Muscle layer of duodenum (tissue), 2 donors: ENCODE measurements at regions not wholly inside any gene's neighbourhood (a gene's known extent, or its start where the extent isn't known, plus 50 kb on each side); places are given as distances from the start of the nearest gene placed in this dataset.

Experiments used
- H3K27ac ChIP-seq: one replicate; pipeline ENCODE4 v1.7.0; 2013; ENCODE audit warnings: mild to moderate bottlenecking, low read length
- H3K27me3 ChIP-seq: one replicate; pipeline ENCODE4 v1.7.0; 2013; ENCODE audit warnings: low read depth, mild to moderate bottlenecking, control low read depth, low read length
- H3K36me3 ChIP-seq, 2 donors: one replicate each; pipeline ENCODE4 v1.7.0; 2013; ENCODE audit warnings: low read length in 2 of 2, control low read depth in 1 of 2, mild to moderate bottlenecking in 1 of 2; ENCODE audit not compliant: insufficient read depth in 2 of 2, control insufficient read depth in 1 of 2
- H3K4me1 ChIP-seq, 2 donors: one replicate each; pipeline ENCODE4 v1.7.0; 2013; ENCODE audit warnings: low read length in 2 of 2, mild to moderate bottlenecking in 2 of 2, control low read depth in 1 of 2, moderate library complexity in 1 of 2; ENCODE audit not compliant: insufficient read depth in 2 of 2, control insufficient read depth in 1 of 2
- H3K4me3 ChIP-seq, 2 donors: one replicate each; pipeline ENCODE4 v1.7.0; 2013; ENCODE audit warnings: low read length in 2 of 2, low read depth in 1 of 2, mild to moderate bottlenecking in 1 of 2
- H3K9me3 ChIP-seq, 2 donors: one replicate each; pipeline ENCODE4 v1.7.0; 2013; ENCODE audit warnings: low read length in 2 of 2, control low read depth in 1 of 2, mild to moderate bottlenecking in 1 of 2; ENCODE audit not compliant: control insufficient read depth in 1 of 2
- donor health status: healthy.

DNA sequence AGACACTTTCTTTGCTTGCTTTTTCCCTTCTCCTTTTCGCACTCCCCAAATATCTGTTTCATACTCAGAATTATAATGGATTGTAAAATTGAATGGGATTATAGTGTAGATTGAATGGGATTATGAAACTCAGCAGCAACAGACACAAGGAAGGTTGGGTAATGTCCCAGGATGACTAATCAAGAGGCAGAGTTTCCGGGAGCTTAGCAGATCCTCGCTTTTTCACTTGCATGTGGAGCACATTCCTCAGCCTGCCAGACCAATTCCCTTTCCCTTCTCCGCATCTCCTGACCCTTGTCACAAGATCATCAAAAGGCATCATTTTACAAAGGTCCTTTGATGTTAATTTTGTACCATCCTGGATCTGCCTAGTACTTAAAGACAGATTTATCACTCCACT lies 55.1 kb upstream of the SLC1A1 start:
- Histone ChIP-seq H3K27ac (no peak overlapping the region), H3K36me3 (no peaks in the 10 kb centered on the region), H3K4me3 (no peak overlapping the region), H3K9me3 (no peaks in the 10 kb centered on the region), H3K4me1 (peaks cover 4 to 9% of the 10 kb centered on the region in 2 donors), H3K27me3 (no peaks in the 10 kb centered on the region)

DNA sequence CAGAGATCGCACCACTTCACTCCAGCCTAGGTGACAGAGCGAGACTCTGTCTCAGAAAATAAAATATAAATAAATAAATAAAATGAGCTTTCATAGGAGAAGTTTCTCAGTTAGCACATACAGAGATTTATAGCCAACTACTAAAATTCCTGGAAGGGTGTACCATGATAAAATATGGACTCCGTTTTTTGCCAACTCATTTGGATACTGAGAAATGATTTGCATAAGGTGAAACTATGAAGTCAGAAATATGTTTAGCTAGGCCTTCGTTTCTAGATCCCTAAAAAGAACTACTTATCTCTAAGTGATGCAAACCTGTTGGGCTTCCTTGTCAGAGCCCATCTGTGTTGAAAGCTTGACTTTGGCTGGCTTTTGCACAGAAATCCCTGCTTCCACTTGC lies 56.9 kb upstream of the SLC1A1 start:
- H3K4me1 ChIP-seq, result peaks cover 5 to 13% of the 10 kb centered on the region in 2 donors
- no peaks in the 10 kb centered on the region for H3K27me3 ChIP-seq
- no peaks in the 10 kb centered on the region for H3K36me3 ChIP-seq
- no peak overlapping the region for H3K4me3 ChIP-seq
- no peaks in the 10 kb centered on the region for H3K9me3 ChIP-seq
- no peak overlapping the region for H3K27ac ChIP-seq

DNA sequence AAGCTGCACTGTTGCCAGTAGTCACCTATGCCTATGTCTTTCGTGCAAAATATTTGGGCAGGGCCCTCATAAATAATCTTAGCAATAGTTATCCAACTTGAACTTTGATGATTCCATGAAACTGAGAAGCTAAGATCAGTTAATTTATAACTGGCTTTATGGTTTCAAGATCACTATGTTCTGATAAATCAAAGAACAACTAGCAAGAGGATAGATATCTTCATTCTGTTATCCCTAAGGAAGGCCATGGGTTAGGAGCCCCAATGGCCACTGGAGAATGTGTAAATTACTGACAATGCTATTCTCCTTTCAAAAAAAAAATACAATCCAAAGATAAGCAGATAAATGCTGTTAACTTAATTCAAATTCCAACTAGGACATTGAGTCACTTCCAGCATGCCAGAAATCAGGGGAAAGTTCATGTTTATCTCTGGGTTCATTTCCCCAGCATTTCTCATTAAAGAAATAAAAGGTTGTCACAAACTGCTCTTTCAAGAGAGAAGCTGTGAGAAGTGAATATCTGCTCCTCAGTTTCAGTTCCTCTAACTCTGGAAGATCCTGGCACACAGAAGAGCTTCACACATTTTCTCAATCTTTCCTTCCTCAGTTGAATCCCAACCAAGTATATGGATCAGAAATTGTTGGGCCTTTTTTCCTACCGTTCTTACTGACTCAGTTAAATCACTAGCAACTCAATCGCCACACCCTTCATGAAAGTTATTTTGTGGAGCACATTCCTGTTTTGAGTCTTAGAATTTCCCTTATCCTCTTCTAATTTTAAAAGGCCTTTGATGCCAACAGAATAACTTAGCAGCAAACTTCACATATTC lies 59.6 kb upstream of the SLC1A1 start:
- Histone ChIP-seq H3K4me3 (peak overlapping the region in 1 of 2 donors; percentile 17), H3K9me3 (no peaks in the 10 kb centered on the region), H3K27me3 (no peaks in the 10 kb centered on the region), H3K4me1 (peaks cover 5 to 13% of the 10 kb centered on the region in 2 donors), H3K27ac (no peak overlapping the region), H3K36me3 (no peaks in the 10 kb centered on the region)

DNA sequence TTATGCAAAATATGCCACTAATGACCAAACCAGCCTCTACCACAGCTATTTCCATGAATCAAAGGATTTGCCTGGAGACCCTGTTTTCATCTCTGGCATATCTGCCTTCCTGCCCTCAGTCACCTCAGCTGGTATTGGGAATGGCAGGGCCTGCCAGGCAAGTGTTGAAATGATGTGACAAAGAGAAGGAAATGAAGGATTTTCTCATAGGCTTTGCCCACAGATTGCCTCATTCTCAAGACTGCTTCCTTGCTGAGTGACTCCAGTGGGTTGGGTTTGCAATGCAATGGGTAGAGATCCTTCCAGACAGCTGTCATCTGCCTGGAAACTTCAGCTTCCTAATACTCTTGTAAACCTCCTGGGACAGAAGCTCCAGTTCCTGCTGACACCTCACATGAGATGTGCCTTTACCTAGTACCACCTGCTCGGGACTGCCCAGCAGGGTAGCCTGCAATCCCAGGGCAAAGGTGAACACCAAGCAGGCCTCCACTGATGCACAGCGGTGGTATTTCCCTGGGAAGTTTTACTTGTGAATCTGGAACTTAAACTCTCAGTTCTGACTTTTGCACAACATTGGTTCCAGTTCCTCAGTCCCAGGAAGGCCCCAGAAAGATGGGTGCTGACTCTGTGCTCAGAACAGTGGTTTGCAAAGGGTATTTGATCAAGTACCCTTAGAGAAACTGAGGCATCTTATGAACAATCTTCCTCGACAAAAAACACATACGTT lies 64.8 kb upstream of the SLC1A1 start:
- H3K27me3 ChIP-seq, result no peaks in the 10 kb centered on the region
- H3K36me3 ChIP-seq, result no peaks in the 10 kb centered on the region
- H3K4me1 ChIP-seq, result peaks cover 3 to 10% of the 10 kb centered on the region in 2 donors
- no peak overlapping the region for H3K27ac ChIP-seq
- H3K4me3 ChIP-seq, result no peak overlapping the region
- H3K9me3 ChIP-seq, result no peaks in the 10 kb centered on the region

DNA sequence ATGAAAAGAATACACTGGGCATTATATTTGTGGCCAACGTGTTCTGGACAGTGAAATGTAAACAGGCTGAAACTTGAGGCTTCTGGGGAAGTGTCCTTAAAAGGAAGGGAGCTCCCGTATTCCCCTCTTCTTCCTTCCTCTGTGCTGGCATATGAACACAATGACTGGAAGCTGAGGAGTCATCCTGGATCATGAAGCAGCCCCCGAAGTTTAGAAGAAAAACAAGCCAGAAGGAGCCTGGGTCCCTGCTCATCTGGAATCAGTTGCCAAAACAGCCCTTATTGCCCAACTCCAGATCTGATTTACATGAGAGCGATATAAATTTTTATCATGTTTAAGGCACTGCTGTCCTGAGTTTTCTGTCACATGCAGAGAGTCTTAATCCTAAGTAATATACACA lies 65.4 kb upstream of the SLC1A1 start:
- Histone ChIP-seq H3K27me3 (no peaks in the 10 kb centered on the region), H3K36me3 (no peaks in the 10 kb centered on the region), H3K4me3 (no peak overlapping the region), H3K27ac (no peak overlapping the region), H3K9me3 (no peaks in the 10 kb centered on the region), H3K4me1 (peaks cover 0 to 4% of the 10 kb centered on the region in 2 donors)

DNA sequence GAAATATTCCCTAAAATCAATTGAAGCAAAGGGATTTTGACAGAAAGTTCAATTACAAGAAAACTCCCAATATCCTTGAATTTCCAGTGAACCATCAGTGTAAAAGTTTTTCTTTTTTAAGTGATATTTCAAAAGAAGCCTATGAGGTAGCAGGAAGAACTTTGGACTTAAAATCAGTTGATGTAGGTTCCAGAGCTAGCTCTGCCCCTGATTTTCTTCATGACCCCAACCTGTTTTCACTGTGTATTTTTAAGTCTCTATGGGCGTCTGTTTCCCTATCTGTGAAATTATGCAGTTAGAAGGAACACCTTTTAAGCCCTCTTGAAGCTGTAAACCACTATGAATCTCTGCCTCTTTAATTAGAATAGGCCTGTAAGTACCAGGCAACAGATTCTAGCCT lies 66.2 kb upstream of the SLC1A1 start:
- peaks cover 0 to 4% of the 10 kb centered on the region in 2 donors for H3K4me1 ChIP-seq
- no peak overlapping the region for H3K27ac ChIP-seq
- H3K9me3 ChIP-seq, result no peaks in the 10 kb centered on the region
- H3K36me3 ChIP-seq, result no peaks in the 10 kb centered on the region
- no peaks in the 10 kb centered on the region for H3K27me3 ChIP-seq
- H3K4me3 ChIP-seq, result no peak overlapping the region

DNA sequence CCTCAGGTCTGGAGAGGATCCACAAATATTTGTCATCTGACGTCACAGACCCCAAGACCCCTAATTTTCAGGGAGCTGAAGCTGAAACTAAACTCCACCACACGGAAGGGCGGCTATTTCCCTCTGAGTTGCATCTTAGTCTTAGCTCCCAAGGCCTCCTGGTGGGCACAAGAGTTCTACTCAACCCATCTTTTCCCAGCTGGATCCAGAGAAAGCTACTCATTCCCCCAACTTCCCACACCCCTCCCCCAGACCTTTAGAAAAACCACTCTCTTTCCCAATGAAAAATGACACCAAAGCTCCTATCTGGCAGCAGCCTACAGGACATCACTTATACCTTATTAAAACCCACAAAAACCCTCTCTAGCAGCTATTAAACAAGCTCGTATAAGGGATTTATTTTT lies 67.1 kb upstream of the SLC1A1 start:
- Histone ChIP-seq H3K4me1 (peaks cover 0 to 4% of the 10 kb centered on the region in 2 donors), H3K9me3 (no peaks in the 10 kb centered on the region), H3K27me3 (no peaks in the 10 kb centered on the region), H3K36me3 (no peaks in the 10 kb centered on the region), H3K27ac (no peak overlapping the region), H3K4me3 (no peak overlapping the region)

DNA sequence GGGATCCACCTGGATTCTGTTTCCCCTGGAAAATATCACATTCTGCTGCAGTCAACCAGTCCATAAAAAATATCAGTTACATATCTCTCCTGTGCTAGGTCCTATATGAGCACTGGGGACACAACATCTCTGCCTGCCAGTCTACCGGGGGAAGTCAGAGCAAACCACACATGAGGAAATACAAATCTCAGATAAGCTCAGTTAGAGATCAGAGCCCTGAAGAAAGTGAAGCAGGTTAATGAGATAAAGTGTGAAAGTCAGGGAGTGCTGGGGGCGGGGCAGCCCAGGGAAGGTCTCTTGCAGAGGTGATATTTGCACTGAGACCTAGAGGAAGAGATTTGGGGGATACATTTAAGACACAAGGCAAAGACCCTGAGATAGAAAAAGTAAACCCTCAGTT lies 67.8 kb upstream of the SLC1A1 start:
- Histone ChIP-seq H3K4me1 (peaks cover 0 to 4% of the 10 kb centered on the region in 2 donors), H3K27me3 (no peaks in the 10 kb centered on the region), H3K36me3 (no peaks in the 10 kb centered on the region), H3K9me3 (no peaks in the 10 kb centered on the region), H3K4me3 (no peak overlapping the region), H3K27ac (no peak overlapping the region)

DNA sequence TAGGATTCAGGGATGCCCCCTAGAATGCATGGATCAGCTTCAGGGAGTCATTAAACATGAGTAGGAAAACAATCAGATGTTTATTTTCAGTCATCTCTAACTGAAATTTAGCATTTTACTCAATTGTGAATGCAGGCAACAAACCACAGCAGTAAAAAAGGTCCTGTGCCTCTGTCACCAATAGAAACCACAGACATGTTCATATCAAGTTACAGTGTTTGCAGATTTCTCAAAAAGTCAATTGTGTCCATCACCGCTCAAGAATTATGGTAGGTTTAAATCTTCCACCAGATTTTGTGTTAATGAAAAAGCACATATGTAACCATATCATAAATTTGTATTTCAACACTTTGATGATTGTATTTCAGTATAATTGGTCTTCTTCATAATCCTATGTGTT lies 68.4 kb upstream of the SLC1A1 start:
- H3K4me3 ChIP-seq, result no peak overlapping the region
- no peaks in the 10 kb centered on the region for H3K36me3 ChIP-seq
- H3K4me1 ChIP-seq, result peaks cover 0 to 4% of the 10 kb centered on the region in 2 donors
- no peaks in the 10 kb centered on the region for H3K27me3 ChIP-seq
- H3K27ac ChIP-seq, result no peak overlapping the region
- H3K9me3 ChIP-seq, result no peaks in the 10 kb centered on the region

DNA sequence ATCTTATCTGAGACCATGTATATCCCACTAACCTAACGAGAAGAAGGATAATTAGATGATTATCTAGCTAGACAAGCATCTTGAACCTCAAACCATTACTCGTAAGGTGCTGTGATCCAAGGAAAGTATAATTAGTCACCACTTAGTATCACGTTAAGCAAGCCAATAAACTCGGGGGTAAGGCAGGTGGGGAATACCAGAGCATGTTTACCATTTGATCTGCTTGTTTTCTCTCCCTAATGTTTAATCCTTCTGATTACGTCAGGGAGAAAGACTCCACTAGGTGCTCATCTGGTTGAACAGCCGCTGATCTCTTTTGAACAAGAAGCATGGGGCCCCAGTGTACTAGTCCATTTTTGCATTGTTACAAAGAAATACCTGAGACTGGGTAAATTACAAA lies 69.9 kb upstream of the SLC1A1 start:
- no peak overlapping the region for H3K27ac ChIP-seq
- H3K4me3 ChIP-seq, result no peak overlapping the region
- H3K9me3 ChIP-seq, result no peaks in the 10 kb centered on the region
- H3K36me3 ChIP-seq, result no peaks in the 10 kb centered on the region
- no peaks in the 10 kb centered on the region for H3K27me3 ChIP-seq
- H3K4me1 ChIP-seq, result peaks cover 0 to 4% of the 10 kb centered on the region in 2 donors

DNA sequence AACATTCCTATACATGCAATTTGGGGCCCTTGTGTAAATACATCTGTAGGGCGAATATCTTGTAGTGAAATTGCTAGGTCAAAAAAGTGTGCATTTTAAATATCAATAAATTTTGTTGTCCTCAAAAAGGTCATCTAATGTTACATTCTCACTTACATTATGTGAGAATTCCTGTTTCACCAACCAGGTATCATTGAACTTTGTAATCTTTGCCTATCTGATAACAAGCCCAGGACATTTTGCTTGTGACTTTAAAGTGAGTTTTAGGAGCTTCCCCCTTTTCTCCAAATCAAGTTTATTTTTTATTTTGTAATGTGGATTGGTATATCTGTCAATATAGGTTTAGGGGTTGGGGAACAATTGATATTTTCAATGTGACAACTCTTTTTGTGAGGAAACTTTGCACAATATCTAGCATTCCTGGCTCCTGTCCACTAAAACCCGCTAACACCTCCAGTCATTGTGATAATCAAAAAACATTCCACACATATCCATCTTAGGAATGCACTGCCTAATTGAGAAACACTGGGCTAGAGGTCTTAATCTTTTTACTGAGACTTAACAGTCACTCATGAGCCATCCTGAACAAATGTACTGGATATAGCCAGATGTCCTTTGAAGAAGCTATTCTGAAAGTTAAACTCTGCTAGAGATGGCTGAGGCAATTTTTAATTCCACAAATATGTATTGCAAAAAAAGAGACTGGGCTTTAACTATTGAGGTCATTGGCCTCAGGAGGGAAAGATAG lies 72.5 kb upstream of the SLC1A1 start:
- Histone ChIP-seq H3K4me1 (peaks cover 0 to 4% of the 10 kb centered on the region in 2 donors), H3K27me3 (no peaks in the 10 kb centered on the region), H3K27ac (no peak overlapping the region), H3K9me3 (no peaks in the 10 kb centered on the region), H3K36me3 (no peaks in the 10 kb centered on the region), H3K4me3 (no peak overlapping the region)
